A673 (cell line): ENCODE measurements at regions not wholly inside any gene's neighbourhood (a gene's known extent, or its start where the extent isn't known, plus 50 kb on each side); places are given as distances from the start of the nearest gene placed in this dataset.

ENCODE experiments used
- BruUV-seq: library from RNA; stranded (reverse); fragments of 400-500 nt; replicated peaks from 2 replicates; lab custom pipeline; 2021; lab: Mats Ljungman, UMichigan
- CTCF ChIA-PET: fragments of 300-600 bp; sonication (Branson Sonifier 250); formaldehyde crosslinking; loops from one replicate; lab custom pipeline; 2022; ENCODE audit warnings: antibody characterized with exemption; lab: Charles Lee
- POLR2A ChIA-PET: fragments of 300-600 bp; sonication (Branson Sonifier 250); formaldehyde crosslinking; loops from one replicate; lab custom pipeline; 2022; ENCODE audit warnings: antibody characterized with exemption; ENCODE audit not compliant: low non-redundant PET; lab: Charles Lee
- DNase-seq: peaks from one replicate; pipeline ENCODE4 v3.0.0-alpha.2; 2015; ENCODE audit warnings: low spot score
- H3K27ac ChIP-seq: fragments of 200-600 bp; sonication (generic); 2 replicates; pipeline ENCODE4 v1.5.1; 2016; ENCODE audit warnings: mixed run types, low read depth, mild to moderate bottlenecking, mixed read lengths, antibody characterized with exemption, low read length; ENCODE audit not compliant: poor library complexity, severe bottlenecking
- H3K27me3 ChIP-seq: fragments of 200-600 bp; sonication (generic); replicated peaks from 2 replicates; pipeline ENCODE4 v1.6.1; 2017; ENCODE audit warnings: mixed run types, low read depth, mild to moderate bottlenecking, mixed read lengths, antibody characterized with exemption, low read length; ENCODE audit not compliant: insufficient read depth, poor library complexity
- H3K36me3 ChIP-seq: fragments of 200-600 bp; sonication (generic); 2 replicates; pipeline ENCODE4 v1.6.1; 2016; ENCODE audit warnings: mixed run types, mild to moderate bottlenecking, mixed read lengths, antibody characterized with exemption, low read length; ENCODE audit not compliant: insufficient read depth, poor library complexity, severe bottlenecking
- H3K4me1 ChIP-seq: fragments of 200-600 bp; sonication (generic); 2 replicates; pipeline ENCODE4 v1.6.1; 2017; ENCODE audit warnings: mixed run types, mild to moderate bottlenecking, mixed read lengths, antibody characterized with exemption, low read length; ENCODE audit not compliant: insufficient read depth, poor library complexity, severe bottlenecking
- H3K4me3 ChIP-seq: fragments of 200-600 bp; sonication (generic); 2 replicates; pipeline ENCODE4 v1.5.1; 2016; ENCODE audit warnings: low read depth, mixed run types, mild to moderate bottlenecking, mixed read lengths, low read length; ENCODE audit not compliant: poor library complexity, severe bottlenecking
- H3K9me3 ChIP-seq: fragments of 200-600 bp; sonication (generic); 2 replicates; pipeline ENCODE4 v1.6.1; 2016; ENCODE audit warnings: mixed run types, low read depth, mild to moderate bottlenecking, mixed read lengths, antibody characterized with exemption, low read length; ENCODE audit not compliant: poor library complexity, severe bottlenecking
- CTCF ChIP-seq: fragments of 300-800, 200-600 bp; sonication (generic); conservative IDR thresholded peaks from 2 replicates; pipeline ENCODE4 v1.5.1; 2017; ENCODE audit warnings: low read depth, mild to moderate bottlenecking, antibody characterized with exemption, low read length, moderate library complexity, mixed read lengths
- EZH2 ChIP-seq: fragments of 200-600 bp; sonication (generic); IDR thresholded peaks from 2 replicates; pipeline ENCODE4 v1.6.1; 2017; ENCODE audit warnings: borderline replicate concordance, low read depth, mild to moderate bottlenecking, mixed read lengths, antibody characterized with exemption, low read length; ENCODE audit not compliant: poor library complexity, severe bottlenecking
- intact Hi-C: fragments of 100-400 bp; cut with micrococcal nuclease; formaldehyde crosslinking; loops from one replicate; pipeline ENCODE4 v1.10.0; 2022; ENCODE audit not compliant: unreplicated experiment

GRCh38 chr9:38254151-38254550 lies 138.4 kb upstream of the ALDH1B1 start:
- CTCF ChIA-PET, result no interaction called here
- intact Hi-C loops, result no loop called here

GRCh38 chr9:38253200-38253599 lies 139.3 kb upstream of the ALDH1B1 start:
- H3K27ac ChIP-seq, result no peak overlapping the region
- H3K27me3 ChIP-seq, result no peaks in the 10 kb centered on the region
- ChIA-PET CTCF (no interaction called here), POLR2A (no interaction called here)
- TF ChIP-seq EZH2 (no peak), CTCF (no peak)
- H3K9me3 ChIP-seq, result no peaks in the 10 kb centered on the region
- no peaks in the 10 kb centered on the region for H3K36me3 ChIP-seq
- BruUV-seq, result no TSS peak
- H3K4me3 ChIP-seq, result no peak overlapping the region
- intact Hi-C loops, result no loop called here
- DNase-seq, result no peak
- no peaks in the 10 kb centered on the region for H3K4me1 ChIP-seq

More at GRCh38 chr9:38254151-38254550, 138.4 kb upstream of the ALDH1B1 start:
- Histone ChIP-seq H3K9me3 (no peaks in the 10 kb centered on the region), H3K27ac (no peak overlapping the region), H3K4me1 (no peaks in the 10 kb centered on the region), H3K4me3 (no peak overlapping the region), H3K36me3 (no peaks in the 10 kb centered on the region), H3K27me3 (no peaks in the 10 kb centered on the region)
- no TSS peak for BruUV-seq
- no peak for DNase-seq
- no peak for TF ChIP-seq CTCF
- TF ChIP-seq EZH2, result no peak
- POLR2A ChIA-PET, result no interaction called here

- DNase-seq, result no peak
- no TSS peak for BruUV-seq
- intact Hi-C loops, result no loop called here
- ChIA-PET POLR2A (no interaction called here), CTCF (no interaction called here)
- H3K9me3 ChIP-seq, result no peaks in the 10 kb centered on the region
- H3K4me3 ChIP-seq, result no peak overlapping the region
- no peaks in the 10 kb centered on the region for H3K4me1 ChIP-seq
- no peak overlapping the region for H3K27ac ChIP-seq
- no peaks in the 10 kb centered on the region for H3K27me3 ChIP-seq
- H3K36me3 ChIP-seq, result no peaks in the 10 kb centered on the region
- TF ChIP-seq EZH2 (no peak), CTCF (no peak)
Measured at GRCh38 chr9:38251036-38251860, 141.3 kb upstream of the ALDH1B1 start.
